Right forelimb (tissue), 1 donor: ENCODE measurements at regions not wholly inside any gene's neighbourhood (a gene's known extent, or its start where the extent isn't known, plus 50 kb on each side); places are given as distances from the start of the nearest gene placed in this dataset.

ENCODE experiments used
- DNase-seq: peaks from one replicate; pipeline ENCODE4 v3.0.0-alpha.2; 2018

DNA sequence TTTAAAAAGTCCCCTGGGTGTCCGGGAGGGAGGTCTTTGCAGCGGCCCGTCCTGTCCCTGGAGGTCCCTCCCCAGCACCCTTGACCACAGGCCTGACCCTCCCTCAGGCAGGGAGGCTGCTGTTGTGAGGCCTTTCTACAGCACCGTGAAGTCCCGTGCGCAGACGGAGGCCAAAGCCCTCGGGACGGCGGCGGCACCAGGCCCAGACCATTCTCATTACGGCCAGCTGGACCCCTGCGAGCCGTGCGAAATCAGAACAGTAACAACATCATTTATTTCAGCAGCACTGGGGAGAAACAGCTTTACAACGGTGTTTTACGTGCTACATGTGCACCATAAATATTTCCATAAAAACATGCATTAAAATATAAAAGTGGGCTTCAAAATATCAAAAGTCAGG lies 101.4 kb upstream of the ACTRT2 start:
- DNase-seq: no peak

DNA sequence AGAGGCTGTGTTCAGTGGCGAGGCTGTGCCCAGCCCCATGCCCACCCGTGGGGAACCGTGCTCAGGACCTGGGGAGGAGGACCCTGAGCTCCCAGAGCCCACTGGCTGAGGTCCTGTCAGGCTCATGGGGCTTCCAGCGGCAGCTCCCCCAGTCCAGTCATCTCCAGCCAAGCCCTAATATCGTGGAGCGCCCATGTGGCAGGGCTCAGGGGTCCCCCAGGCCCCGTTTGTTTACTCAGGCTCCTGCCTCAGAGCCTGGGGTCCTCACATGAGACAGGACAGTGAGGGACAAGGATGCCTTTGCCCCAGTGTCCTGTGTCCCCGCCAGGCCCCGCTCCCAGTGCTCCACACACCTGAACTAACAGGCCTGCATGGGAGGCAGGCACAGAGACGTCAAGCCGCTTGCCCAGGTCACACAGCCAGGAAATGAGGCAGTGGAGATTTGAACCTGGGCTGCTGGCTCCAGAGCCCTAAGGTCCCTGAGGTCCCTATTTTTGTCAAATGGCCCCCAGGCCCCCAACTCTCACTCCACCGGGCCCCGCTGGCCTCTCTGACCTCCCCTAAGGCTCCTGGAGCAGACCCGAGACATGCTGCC lies 100.7 kb upstream of the ACTRT2 start:
- no peak for DNase-seq

DNA sequence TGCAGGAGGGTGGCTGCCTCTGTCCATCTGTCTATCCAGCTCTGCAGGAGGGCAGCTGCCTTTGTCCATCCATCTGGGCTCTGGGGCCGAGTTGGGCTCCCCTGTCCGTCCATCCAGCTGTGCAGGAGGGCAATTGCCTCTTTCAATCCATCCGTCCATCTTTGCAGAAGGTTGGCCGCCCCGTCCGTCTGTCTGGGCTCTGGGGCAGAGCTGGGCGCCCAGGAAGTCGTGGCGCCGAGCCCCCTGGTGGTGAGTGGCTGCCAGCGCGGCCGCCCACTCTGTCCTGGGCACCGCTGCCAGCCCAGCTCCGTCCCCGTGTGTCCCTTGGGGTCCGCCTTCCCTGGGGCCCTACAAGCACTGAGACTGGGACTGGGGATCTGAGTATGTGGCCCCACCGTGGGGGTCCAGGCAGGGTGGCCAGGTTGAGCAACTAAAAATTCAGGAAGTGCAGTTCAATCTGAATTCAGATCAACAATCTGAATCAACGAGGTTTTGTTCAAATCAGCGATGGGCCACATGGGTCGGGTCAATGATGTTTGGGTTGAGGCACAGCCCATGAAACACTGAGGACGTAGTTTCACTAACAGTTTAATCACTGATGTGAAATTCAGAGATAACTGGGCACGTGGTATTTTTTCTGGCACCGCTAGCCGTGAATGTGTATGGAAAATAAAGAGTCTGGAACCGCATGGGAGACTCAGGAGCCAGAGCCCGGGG lies 99.1 kb upstream of the ACTRT2 start:
- DNase-seq: no peak

DNA sequence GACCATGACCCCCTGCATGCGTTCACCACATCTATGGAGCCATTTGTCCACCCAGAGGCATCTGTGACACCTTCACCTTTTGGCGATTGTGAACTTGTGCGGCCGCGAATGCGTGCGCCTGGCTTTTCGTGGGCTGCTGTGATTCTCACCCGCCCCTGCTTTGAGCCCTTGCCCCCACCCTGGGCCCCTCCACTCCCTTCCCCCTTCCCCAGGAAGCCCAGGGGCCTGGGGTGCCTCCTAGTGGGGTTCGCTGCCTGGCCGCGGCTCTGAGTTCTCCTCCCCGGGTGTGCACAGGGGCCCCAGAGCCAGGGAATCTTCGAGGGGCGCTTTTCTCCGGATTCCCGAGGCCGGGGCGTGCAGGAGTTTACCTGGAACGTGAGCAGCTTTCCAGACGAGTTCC lies 97.9 kb upstream of the ACTRT2 start:
- DNase-seq: no peak

DNA sequence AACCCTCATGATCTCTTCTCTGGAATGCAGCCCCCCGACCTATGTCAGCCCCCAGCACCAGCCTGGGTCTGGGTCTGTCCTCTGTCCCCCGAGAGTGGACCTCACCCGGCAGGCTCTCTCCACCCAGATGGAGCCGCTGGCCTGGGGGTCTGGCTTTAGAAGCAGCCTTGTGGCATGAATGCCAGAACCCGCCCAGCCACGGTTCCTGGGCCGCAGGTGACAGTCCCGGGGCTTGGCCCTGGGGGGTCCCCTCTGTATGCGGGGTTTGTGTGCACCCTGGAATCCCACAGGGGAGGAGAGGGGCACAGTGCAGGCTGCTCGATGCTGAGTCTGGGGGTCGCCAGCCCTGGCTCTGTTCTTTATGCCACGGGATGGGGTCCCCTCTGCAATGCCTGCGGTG lies 96.0 kb upstream of the ACTRT2 start:
- no peak for DNase-seq

DNA sequence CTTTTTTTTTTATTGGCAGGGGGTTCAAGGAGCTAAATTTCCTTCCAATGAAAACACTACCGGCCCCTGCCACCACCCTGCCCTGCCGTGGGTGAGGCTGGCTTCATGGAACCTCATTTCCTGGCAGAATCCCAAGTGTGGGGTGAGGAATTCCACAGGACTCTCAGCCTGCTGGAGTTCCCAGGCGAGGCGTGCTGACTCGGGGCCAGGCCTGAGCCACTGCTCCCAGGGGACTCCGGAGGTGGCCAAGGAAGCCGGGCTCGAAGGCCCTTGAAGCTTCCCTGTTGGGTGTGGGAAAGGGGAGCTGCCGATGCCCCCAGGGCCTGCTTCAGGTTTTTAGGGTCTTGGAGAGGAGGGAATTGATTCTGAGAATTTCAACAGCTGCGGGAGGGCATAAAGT lies 95.3 kb upstream of the ACTRT2 start:
- no peak for DNase-seq

DNA sequence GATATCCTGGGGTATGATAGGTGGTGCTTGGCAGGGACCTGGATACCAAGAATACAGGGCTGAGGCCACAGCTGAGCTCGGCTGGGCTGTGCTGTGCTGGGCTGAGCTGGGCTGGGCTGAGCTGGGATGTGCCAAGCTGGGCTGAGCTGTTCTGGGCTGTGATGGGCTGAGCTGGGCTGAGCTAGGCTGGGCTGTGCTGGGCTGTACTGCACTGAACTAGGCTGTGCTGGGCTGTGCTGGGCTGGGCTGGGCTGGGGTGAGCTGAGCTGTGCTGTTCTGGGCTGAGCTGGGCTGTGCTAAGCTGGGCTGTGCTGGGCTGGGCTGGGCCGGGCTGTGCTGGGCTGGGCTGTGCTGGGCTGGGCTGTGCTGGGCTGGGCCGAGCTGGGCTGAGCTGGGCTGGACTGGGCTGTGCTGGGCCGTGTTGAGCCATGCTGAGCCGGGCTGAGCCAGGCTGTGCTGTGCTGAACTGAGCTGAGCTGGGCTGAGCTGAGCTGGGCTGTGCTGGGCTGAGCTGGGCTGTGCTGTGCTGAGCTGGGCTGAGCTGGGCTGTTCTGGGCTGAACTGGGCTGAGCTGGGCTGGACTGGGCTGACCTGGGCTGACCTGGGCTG lies 94.7 kb upstream of the ACTRT2 start:
- DNase-seq: no peak

DNA sequence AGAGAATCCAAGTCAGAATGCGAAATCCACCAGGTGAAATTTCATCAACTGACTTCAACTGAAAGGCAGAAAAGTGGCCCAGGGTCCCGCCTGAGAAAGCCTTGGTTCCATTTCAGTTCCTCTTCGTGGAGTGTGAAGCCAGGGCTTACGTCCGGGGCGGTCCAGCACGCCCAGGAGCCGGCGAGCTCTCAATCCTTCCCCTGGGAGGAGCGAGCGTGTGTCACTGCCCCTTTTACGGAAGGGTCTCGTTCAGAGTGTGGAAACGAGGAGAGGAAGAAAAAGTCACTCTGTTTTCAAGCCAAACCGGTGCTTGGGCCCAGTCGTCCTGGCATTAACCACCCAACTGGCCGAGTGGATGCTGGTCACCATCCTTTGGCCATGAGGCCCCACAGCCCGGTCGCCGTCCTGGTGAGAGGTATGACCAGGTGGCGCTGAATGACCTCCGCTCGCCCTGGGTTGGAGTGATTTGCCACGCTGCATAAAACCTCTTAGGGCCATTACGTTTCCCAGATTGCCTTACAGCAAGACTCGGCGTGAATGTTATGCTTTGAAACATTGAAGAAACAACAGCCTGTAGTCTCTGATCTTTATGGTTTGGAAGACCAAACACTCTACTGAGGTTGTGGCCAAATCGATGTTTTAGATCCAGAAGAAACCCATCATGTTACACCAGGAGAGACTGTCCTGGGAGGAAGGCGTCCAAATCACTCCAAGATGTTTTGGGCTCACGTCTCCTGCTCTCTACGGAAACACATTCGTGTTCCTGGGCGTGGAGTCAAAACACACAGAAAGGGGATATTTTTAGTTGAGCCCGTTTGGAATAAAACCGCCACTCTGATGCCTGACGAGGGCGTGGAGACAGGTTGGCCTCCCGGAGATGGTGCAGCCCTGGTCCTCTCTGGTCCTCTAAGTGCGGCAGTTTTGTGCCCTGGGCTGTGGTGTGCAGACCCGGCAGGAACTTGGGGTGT lies 93.6 kb upstream of the ACTRT2 start:
- DNase-seq: peak; percentile 67

DNA sequence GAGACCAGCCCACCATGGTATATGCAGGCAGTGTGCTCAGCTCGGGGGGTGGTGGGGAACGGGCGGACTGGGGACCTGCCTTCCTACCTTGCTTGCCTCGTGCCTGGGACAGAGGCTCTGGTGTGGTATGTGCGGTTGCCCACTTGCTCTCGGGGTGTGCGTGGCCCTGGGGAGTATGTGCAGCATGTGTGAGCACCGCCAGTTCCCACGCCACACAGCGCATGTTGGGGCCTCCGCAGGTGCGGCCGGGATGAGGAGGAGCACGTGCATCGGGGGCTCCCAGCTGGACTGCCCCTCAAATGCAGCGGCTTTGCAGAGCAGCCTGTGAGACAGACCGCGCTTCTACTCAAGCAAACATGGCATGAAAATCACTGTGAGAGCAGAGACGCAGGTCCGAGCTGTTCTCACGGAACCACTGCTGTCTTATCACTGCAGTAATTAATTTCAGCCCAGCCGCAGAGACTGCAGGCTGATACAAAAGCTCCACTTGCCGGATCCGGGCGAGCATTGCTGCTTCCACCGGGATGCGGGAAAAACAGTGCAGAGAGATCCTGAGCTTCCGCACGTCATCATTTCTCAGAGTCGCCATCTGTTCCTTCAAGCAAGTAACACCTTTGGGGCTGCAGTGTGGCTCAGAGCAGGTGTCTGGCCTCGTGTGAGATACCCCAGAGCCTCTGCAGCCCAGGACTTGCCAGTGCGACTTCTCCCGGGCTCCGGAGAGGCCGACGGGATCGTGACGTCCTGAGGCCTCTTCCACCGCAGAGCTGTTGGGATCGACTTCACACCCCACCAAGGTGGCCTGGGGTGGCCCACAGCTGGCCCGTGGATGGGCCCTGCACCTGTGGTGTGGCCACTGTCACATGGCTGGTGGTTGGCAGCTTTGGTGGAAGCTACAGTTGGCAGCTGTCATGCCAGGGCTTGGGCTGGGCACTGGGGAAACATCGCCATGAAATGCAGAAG lies 92.6 kb upstream of the ACTRT2 start:
- DNase-seq: no peak

DNA sequence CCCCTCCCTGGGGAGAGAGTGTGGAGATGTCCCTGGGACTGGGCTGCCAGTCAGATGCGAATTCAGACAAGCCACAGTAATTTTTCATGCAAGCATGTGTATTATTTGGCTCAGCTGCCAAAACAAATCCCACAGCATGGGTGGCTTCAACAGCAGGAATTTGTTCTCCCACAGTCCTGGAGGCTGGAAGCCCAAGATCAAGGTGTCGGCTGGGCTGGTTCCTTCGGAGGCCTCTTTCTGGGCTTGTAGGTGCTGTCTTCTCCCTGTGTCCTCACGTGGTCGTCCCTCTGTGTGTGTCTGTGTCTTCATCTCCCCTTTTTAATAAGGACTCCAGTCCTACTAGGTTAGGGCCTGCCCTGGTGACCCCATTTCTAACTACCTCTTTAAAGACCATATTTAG lies 91.9 kb upstream of the ACTRT2 start:
- DNase-seq: no peak

DNA sequence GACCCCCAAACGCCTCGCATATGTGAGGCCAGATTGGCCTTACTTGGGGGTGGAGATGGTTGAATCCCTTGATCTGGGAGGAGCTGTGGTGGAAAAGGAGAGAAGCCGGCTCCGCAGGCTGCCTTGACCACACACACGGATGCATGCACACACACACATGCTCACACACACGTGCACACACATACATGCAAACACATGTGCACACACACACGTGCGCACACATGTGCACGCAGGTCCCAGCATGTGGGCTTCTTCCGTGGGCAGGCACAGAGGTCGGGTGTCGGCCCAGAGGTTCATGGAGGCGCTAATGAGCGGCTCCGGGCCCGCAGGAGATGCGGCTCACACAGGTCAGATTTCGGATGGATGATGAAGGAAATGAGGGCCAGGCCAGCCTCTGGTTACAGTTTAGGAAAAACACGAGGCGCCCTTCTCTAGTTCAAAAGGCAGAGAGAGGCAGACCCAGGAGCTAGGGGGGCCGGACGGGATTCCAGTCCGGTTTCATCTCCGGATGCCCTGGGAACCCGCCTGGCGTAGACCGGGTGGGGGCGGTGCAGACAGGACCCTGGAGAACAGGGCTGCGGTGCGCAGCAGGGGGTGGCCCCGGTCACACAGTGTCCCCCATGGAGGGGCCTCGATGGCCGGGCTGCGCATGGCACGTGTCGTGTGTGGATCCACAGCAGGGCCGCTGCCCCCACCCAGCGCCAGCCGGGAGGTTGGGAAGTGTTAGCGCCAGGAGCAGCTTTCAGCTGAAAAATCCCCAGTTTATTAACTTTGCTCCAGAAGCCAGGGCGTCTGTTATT lies 91.1 kb upstream of the ACTRT2 start:
- no peak for DNase-seq

DNA sequence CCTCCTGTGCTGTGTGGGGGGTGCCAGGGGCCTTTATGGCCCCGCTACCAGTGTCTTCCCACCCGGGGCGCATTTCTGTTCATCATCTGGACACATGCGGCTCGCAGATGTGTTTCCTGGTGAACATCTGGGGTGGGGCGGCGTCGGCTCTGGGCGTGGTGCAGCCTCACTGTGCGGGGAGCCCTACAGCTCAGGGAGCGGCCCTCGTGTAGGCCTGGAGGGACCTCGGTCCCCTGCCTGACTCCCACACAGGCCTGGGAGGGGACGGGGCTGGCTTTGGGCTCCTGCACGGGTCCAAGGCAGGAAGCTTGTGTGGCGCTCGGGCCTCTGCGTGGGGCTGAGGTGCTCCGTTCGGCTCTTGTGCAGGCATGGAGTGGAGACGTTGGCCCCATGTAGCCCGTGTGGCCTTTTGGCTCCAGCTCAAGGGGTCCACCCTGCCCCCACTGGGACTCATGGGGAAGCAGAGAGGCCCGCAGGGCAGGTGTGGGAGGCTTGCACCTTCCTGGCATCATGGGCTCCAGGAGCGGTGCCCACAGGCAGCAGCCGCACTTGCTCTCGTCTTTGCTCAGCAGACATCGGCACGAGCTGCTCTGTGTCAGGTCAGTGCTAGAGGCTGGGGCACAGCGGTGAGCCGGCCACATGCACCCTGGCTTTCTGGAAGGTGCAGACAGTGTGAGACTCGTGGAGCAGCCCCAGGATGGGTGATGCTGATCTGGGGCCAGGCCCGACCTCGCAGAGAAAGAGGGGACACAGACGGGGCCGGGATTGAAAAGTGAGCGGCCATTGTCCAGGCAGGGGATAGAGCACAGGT lies 90.1 kb upstream of the ACTRT2 start:
- DNase-seq: no peak

DNA sequence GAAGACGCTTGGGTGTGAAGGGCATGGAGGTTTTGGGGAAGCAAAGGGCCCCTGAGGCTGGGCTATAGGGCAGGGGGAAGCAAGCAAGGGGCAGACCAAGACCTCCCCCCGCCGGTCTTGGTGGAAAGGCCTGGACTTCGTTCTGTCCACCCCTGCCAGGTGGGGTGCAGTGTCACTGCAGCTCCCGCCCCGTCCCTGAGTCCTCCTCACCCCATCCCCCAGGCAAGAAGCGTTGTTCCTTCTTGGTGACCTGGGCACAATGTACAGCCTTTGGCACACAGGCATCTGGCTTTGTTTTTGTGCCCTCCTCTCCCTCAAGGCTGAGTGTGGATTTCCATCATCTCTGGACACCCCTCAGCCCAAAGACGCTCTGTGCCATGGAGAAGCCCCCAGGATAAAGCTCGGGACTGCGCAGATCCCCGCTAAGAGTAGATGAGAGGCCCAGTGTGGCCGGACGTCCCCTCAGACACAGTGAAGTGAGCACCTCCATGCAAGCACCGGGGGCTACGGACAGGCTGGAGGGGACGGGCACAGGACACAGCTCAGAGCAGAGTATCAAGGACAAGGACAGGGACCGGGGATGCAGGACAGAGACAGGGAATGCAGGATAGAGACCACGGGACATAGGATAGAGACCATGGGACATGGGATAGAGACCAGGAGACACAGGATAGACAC lies 89.4 kb upstream of the ACTRT2 start:
- no peak for DNase-seq

DNA sequence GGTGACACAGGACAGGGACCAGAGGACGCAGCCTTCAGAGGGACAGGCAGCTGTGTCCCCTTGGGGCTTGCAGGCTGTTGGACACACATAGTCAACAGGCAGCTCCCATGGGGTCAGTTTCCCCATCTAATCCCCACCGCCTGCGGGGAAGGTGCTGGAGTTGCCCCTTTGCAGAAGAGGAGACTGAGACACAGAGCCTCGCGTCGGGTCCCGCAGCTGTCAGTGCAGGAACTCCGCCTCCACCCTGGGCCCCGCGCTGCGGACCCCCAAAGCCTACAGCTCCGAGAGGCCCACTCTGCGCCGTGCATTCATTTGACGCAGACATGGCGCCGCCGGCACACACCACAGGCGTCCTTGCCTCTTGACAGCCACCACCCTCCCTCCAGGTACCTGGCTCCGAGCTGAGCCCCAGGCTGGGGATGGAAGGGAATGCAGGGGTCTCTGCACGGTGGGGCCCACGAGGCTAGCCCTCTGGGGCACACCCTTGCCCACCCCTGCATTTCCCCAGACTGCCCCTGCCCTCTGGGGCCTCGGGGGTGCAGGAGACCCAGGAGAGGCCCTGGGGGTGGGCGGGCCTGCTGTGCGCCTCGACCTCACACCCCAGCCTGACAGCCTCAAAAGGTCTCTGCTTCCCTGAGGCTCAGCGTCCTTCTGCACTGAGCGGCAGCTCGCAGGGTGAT lies 88.5 kb upstream of the ACTRT2 start:
- no peak for DNase-seq

DNA sequence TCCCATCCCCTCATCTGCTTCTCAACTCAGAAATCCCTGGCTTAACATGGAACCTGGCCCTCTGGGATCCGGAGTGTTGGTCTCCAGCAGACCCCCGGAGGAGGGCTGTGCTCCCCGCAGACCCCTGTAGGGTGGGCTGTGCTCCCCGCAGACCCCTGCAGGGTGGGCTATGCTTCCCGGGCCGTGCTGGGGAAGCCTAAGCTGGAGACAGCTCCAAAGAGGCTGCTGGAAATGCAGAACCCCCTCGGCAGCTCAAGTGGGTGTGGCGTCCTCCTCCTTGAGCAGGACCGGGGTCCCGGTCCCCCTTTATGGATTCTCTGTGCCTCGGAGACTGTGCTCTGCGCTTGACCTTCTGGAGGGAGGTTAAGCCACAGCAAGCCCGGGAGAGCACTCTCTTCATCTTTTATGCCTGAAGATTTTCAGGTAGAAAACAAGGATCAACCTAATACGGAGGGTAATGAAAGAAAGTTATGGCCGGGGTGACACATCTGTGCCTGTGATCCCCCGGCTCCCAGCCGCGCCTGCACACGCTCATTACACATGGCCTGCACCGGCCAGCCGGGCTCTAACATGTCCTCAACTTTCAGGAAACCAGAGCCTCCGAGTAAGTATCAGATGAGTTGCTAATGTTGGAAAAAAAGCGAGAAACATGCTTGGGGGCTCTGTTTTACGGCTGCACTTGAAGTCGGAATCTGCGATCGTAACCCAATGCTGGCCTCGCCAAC lies 87.7 kb upstream of the ACTRT2 start:
- no peak for DNase-seq

DNA sequence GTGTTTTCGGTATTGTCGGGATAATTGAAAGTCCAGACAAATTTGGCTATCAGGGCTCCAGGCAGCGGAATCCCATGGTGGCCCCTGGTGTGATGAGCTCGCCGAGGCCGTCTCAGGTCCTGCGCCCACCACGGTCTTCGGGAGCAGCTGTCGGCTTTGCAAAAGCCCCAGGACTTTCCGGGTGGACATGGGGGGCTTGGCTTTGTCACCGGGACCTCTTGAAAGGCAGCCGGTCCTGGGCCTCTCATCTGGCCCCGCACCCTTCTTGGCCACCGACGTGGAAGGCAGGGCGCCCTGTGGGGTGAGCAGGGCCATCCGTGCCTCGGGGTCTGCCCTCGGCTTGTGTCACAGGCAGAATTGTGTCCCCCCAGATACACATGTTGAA lies 87.1 kb upstream of the ACTRT2 start:
- no peak for DNase-seq

DNA sequence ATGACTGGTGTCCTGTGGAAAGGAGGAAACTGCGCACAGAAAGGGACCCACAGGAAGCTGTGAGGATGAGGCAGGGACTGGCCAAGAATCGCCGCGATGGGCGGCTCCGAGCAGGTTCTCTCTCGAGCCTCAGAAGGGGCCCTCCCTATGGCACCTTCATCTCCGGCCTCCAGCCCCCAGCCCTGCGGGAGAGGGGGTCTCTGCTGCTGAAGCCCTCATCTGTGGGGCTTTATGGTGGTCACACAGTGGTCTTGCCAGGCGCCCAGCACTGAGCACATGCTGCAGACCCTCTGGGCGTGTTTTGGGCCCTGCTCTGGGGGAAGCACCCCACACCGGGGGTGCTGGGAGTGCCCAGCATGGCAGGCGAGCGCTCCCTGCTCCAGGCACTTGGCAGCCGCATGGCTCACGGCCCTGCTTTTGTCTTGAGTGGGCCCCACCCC lies 86.6 kb upstream of the ACTRT2 start:
- DNase-seq: no peak

DNA sequence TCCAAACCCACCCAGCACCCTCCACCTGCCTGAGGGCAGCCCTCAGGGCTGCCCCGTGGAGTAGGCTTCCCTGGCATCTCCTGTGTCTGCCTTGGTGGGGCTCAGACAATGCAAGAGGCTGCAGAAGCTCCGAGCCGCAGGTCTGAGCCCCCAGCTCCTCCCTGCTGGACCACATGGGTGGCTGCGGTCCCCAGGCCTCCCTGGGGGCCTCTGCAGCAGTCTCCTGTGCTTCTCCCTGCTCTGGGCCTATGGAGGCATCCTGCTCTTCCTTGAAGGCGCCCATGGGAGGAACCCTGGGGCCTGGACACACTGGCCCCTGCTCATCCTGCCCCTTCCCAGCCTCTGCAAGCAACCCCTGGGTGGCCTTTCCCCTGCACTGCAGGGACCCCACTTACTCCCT lies 86.1 kb upstream of the ACTRT2 start:
- DNase-seq: no peak
